Stimulated activated CD8-positive, alpha-beta memory T cell treated with anti-CD3 and anti-CD28 coated beads, Interleukin-15, amount 100 ng/mL, for 24 hours (primary cell): ENCODE measurements at regions not wholly inside any gene's neighbourhood (a gene's known extent, or its start where the extent isn't known, plus 50 kb on each side); places are given as distances from the start of the nearest gene placed in this dataset.

Experiments
- DNase-seq: peaks from one replicate; pipeline ENCODE4 v3.0.0-alpha.2; 2020; ENCODE audit warnings: low read depth

DNA sequence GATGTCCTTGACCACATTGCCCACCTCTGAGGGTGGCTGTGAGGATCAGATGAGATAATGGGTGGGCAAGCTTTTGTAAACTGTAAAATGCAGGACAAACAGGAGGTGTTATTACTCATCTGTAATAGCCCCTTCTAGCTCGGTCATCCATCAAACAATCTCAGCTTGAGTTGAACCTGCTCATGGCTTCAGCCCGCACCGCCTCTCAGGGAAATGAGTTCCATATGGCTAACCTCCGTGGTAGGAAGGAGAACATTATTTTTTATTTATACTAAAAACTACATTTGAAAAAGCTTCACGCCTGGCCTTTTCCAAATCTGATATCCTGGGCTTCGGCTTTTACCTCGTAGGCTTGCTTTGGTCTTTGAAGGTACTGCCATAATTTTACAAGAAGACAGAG, 116.2 kb upstream of the USP24 start:
- no peak for DNase-seq

DNA sequence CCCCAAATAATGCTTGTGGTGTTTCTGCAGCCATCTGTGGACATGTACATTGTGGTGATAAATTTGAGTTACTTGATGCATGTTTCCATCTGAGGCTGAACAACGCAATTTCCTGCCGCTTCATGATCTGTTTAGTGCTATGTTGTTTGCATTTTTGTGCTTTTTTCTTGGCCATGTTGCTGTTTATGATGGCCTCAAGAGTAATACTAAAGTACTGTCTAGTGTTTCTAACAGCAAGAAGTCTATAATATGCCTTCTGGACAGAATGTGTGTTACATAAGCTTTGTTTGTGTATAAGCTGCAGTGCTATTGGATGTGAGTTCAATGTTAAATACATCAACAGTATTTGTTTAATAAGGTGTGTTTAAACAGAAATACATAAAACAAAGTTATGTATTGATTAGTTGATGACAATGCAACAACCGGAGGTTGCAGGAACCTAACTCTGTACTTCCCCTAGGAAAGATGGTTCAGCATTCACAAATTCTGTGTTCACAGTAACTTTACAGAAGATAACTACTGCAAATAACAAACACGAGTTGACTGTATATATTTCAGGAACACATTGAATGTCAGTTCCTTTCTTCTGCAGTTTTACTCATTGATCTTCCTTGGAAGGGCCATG, 114.8 kb upstream of the USP24 start:
- no peak for DNase-seq

DNA sequence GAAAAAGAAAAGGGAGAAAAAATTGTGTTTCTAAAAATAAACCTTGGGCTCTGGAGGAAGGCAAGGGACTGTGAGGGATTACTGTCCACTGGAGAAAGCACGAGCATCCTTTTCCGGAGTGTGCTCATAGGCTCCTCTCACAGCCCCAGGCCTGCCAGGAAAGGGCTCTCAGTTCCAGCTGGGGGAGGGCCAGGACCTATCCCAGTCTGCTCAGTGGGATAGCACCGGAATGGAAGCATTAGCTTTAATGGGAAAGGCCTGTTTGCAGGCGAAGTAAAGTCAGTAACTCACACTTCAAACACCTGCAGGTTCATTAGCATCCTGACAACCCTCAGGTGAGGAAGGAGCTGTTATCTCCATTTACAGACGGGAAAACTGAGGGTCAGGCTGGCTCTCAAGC, 113.9 kb upstream of the USP24 start:
- no peak for DNase-seq

DNA sequence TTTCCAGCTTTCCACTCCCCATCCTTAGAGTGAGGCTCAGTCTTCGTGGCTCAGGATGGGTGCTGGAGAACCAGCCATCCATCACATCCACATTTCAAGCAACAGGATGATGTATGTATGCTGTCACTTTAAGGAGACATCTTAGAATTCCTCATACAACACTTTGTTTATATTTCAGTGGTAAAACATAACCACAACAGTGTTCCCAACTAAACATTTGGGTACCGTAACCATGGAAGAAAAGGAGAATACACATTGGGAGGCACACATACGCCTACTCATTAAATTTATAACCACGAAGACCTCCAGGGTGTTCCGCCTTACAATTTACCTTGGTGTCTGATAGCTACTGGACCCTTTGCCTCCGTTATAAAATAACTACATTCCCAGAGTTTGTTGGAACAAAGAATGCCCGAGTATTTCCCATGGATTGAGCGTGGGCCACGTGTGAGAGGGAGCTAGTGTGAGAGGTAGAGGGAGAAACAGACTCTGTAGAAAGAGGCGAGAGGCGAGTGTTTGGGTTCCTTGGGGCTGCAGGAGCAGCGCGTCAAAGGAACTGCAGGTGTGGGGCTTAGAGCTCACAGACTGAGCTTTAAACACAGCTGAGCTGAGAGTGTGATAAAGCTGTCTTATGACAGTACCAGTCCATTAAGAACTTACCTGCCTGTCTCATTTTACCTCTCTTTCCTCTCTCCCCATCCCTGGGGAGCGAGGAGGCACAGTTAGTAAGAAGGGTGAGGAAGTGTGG, 111.5 kb upstream of the USP24 start:
- no peak for DNase-seq

DNA sequence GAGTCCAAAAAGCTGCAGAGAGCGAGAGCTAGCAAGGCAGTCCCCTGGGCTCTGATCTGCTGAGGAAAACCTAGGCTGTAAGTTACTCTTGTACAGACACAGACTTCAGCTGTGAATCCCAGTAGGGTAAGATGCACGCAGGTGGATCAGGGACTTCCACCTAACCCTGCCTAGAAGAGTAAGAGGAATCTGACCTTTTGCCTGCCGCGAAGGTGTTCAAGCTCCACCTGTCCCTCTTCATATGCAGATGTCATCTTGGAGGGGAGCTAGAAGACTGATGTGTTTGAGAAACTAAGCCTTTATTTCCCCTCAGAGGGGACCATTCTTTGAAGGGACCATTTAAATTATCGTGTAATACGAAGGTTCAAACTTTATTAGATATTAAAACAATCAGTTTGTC, 108.6 kb upstream of the USP24 start:
- no peak for DNase-seq

DNA sequence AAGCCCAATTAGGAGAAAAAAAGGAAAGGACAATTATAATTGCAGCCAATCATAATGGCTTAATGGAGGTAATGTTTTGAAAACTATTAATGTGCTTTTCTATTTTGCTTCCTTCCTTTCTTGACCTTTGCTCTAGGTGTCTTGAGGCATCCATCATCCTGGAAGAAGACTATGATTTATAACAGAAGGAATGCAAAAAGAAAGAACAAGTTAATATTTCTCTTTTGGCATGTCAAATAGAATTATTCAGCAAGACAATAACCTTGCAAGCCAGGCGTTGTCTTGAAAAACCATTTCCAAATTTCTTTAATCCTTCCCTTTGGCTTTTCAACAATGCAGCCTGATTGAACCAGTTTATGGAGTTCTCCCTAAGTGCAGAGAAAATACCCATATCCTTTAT, 107.7 kb upstream of the USP24 start:
- no peak for DNase-seq

DNA sequence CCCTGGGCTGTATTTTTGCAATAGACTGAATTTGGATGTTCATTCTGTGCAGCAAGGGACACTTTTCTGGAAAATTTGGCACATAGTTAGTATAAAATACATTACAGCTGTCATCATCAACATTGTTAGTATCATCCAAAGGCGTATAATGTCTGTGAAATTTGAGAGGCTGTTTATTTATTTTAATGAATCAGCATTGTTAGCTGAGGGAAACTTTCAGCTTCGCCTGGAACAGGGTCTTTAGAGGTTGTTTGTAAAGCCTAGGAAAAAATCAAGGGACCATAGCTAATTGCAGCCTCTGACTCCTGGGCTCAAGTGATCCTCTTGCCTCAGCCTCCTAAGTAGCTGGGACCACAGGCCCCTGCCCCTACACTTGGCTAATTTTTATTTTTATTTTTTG, 106.8 kb upstream of the USP24 start:
- DNase-seq = no peak

DNA sequence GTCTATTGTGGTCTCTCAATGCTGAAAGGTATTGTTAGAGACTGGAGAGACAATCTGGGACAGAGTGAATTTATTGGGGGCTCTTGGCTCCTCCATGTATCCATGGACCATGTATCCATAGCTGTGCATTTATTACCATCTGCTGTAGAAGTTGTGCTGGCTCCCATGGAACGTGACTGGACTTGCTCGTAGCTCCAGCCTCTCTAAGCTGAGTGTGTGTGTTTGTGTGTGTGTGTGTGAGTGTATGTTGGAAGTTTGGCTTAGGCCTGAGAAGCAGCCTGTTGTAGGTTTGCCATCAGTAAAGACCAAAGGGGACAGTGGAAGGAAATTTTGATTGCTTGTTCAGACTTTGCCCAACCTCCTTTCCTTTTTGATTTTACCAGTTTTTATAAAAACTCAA, 105.7 kb upstream of the USP24 start:
- no peak for DNase-seq

DNA sequence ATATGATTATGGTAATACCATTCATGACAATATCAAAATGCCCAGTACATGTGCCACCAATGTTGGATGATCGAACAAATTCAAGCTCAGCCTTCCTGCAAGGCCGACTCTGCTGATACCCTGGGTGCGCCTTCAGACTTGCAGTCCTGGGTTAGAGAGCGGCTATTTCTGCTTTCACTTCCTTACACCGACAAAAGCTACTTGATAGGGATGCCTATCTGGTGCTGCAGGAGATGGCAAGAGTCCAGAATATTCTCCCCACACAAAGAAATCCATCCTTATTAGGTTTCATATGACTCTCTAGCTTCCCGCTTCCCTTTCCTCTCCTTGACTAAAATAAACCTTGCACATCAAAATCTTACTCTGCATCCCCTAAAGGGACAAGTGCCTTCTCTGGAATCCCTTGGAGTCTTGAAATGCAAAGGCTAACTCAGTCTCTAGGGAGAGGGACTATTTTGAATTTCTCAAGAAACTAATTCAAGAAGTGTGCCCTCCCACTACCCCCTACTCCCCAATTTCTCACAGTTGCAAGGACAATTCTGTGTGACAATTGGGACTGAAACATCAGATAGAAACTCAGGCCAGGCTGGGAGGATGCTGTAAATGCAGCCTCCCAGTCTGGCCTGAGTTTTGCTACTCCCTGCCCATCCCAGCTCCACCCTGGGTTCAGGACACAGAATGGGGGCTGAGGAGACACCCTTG, 103.1 kb upstream of the USP24 start:
- no peak for DNase-seq

DNA sequence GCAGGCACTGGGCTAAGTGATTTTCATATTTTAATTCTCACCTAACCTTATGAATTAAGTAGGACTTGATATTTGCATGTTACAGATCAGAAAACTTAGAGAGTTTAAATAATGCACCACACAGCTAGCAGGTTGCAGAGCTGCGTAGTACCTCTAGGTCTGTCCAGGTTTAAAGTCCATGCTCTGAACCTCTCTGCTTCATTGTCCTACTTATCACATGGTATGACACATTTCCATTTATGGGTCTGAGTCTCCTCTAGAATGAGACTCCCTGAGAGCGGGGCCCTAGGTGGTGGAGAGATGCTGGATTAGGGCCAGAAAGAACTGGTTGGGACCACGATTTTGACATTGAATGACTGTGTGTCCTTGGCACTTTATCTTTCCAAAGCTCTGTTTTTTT, 102.5 kb upstream of the USP24 start:
- DNase-seq = no peak

DNA sequence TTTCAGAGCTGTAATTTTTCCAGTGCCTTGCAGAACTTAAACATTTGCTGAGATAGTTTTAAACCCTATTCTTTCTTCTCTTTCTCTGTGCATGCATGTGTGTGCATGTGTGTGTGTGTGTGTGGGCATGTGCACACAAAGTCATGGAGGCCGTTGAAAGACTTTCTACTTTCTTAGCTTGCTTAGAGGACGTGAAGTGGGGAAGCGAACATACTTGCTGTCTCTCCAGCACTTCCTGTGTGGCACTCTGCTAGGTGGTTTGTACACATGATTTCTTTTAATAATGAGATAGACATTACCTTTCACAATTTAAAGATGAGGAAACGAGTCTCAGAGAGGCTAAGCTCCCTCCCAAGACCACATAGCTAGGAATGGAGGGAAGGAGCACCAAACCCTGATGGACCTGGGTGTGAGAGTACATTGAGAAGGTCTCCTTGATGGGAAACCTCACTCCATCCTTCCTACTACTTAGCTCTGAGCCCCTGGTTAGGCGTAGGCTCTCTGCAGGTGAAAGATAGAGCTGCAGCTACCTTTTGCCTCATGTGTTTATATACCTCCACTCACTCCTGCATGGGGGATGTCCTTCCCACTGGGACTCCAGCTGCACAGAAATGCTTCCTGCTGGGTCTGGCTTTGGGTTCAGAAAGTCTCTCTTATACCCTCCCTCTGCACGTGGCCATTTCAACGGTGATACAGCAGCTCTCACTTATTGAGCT, 101.9 kb upstream of the USP24 start:
- DNase-seq = no peak

DNA sequence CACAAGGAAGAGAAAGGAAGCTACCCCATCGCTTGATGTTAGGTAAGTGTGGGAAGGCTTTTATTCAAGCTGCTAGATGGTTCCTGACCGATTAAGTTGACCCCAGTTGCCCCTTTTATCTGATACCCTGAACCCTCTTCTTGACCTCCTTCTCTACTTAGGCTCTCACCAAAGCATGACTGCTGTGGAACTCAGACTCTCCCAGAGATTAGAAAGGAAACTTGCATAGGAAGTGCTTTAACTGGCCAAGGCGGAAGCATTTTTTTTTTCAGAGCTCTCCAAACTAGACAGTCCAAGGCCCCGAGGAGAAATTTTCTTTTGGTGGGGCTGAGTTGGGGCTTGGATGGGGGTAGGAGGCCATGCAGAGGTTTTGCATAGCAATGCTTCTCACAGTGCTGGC, 101.3 kb upstream of the USP24 start:
- DNase-seq = no peak

DNA sequence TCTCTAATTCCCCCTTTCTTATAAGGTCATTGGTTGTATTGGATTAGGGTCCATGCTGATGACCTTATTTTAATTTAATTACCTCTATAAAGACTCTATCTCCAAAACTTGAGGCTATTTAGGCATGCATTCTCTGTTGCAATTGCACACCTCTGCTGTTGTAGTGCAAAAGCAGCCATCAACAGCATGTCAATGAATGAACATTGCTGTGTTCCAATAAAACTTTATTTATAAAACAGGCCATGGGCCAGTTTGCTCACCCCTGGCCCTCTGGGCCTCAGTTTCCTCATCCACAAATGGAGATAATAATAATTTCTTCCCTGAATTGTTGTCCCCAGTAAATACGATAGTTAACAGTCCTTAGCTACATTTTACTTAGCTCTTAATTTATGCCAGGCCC, 100.4 kb upstream of the USP24 start:
- DNase-seq = no peak

DNA sequence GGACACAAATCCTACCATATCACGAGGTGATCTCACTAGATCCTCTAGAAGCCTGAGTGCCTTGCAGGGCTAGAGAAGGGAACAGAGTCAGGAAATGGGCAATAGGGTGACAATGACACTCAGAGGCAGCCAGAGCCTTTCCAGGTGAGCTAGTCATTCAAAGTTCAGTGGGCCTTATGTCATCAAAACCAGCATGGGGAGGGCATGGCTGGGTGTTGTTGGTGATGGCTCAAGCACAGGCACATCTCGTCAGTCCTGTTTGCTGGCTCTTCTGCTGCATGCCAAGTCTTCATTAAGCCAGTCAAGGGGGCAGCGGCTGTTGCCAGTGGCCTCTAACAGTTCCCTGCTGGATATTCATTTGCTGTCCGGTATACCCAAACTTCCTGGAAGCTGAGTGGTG, 99.6 kb upstream of the USP24 start:
- DNase-seq = no peak

DNA sequence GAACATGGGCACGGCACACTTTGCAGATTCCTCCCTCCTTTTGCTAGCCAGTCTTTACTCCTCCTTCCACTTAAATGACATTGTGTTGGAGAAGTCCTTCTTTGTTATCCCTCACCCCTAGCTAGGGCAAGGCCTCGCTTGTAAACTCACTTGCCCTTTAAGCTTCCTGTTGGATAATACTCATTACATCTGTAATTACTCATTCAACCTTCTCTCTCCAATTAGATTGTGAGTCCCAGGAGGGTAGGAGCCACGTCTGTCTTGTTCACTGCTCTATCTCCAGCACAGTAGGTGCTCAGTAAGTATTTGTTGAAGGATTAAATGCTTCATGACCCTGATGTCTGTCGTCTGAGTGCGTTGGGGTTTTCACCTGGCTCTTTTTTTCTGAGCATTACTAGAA, 98.7 kb upstream of the USP24 start:
- no peak for DNase-seq

DNA sequence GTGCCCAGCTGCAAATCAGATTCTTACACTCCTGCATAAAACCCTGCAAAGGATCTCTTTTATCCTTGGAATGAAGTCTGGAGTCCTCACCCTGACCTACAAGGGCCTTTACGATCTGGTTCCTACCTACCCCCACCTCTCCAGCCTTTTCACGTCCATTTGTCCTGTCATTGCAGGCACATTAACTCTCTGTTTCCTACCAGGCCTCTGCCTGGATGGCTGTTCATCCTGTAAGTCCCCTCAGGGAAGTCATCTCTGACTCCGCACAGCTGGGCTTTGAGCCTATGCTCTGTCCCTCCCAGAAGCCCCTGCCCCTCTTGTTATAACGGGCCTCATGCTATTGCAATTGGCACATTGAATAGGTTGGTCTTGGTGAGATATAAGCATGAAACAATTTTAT, 96.8 kb upstream of the USP24 start:
- DNase-seq = no peak

DNA sequence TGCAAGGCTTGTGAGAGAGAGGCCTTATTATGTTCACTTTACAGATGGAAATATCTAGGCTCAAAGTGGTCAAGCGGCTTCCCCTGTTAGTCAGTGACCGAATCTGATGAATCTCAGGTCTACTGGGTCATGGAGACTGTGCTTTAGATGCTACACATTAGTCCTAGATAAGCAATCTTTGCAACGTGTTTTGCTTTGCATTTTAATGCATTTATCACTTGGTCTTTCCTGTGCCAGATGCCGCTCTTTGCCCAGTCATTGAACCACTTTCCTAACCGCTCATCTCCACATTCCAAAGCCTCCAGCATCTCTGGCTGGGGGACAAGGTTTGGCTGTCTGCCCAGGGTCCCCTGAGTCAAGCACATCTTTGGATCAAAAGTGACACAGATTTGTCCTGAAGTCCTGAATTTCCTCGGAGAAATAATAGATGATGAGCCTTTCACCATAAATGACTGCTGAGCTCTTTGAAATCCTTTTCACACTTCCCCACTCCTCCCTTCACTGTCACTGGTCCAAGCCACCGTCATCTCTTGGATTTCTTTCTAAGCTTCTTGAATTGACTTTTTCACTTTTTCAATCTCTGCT, 96.0 kb upstream of the USP24 start:
- no peak for DNase-seq

DNA sequence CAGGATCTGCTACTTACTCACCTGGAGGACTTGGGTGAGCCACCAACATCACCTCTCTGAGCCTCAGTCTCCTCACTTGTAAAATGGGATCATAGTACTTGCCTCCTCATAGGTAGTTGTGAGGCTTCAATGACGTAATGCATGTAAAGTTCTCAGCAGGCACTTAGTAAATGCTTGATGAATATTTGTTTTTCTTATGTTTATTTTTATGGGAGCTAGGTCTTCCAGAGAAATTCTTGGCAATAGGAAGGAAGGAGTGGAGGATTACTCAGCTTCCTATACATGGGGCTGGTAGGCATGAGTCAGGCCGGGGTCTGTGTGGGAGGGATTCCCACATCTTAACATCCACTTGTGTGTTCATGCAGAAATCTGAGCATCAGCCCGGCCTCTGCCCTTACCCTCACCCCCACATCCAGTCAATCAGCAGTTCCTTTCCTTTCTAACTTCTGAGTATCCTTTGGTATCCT, 95.4 kb upstream of the USP24 start:
- DNase-seq = no peak

DNA sequence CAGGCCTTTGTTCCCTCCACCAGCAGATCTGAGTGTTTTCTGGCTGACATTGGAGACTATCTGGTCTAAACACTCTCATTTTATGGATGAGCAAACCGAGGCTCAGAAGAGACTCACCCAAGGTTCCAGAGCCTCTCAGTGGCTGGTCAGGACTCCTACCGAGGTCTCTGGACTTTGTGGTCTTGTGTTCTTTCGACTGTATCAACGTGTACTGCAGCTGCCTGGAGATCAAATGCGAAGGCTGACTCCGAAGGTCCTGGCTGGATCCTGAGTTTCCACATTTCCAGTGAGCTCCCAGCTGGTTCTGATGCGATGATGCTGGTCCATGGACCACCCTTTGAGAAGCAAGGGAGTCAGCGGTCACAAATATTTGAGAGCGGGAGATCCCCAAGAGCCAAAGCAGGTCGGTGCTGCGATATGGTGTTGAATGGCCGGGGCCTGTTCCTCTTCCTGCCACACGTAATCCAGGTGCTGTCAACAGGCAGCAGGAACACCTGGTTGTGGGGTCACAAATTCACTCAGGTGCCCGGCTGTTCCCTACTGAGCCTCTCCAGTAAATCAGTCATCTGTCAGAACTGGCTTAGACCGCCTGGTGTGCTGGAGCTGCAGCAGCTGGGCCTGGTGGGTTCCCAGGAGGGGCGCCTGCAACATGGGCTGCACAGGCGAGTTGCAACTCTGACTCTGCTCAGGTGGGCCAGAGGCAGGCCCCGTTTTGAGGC, 94.8 kb upstream of the USP24 start:
- DNase-seq = no peak

DNA sequence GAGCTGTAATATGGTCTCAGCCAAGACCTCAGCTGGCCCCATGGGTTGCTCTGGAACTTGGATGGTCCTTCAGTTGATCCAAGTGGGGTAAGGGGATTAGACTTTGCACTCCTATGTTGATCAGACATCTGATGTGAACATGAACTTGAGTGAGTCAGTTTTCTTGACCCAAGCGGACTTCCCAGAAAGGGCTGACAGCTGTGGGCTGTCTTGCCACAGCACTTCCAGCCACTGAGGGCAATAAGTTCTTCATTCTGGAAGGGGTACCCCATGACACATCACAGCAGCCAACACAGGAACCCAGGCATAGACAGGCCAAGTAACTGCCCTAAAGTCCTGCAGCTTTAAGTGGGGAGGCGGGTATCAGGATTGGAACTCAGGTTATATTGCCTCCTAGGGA, 93.9 kb upstream of the USP24 start:
- DNase-seq = no peak

DNA sequence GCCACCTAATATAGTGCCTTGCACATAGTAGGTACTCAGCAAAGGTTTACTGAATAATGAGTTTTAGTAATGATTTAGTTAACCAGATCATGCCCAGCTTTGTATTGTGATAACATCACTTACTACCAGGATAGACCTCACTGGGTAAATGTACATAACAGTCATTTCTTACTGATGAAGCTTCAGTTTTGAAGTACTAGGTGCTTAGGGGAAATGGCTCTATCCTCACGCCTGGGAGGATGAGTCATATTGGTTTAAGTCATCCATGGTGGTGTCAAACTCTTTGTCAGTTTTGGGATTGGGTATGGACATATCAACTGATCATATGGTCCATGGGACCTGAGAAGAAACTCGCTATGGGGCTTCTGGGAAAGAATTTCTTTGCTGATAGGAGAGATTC, 90.6 kb upstream of the USP24 start:
- DNase-seq = no peak

DNA sequence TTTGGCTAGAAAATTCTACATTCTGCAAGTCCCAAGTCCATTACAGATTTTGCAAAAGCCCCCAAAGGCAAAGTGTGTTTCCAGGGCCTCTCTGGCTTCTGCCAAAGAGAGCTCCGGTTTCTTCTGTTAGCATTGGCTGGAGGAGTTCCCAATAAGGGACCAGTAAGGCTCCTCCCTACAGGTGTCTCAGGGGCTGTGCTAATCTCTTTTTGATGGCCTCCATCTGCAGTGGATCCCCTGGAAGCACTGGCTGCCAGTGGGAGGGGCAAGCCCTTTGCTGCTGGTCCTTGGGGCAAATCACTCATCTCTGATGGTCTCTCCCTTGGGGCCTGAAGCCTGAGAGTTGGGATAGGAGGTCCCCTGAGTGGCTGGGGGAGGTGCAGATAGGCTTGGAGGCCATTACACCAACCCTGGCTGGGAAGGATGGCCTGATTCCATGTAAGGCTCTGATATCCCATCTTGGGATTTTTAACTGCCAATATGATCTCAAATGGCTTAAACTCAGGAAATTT, 89.1 kb upstream of the USP24 start:
- no peak for DNase-seq
